Stimulated activated CD8-positive, alpha-beta memory T cell treated with anti-CD3 and anti-CD28 coated beads, Interleukin-15, amount 100 ng/mL, for 24 hours (primary cell): ENCODE measurements at regions not wholly inside any gene's neighbourhood (a gene's known extent, or its start where the extent isn't known, plus 50 kb on each side); places are given as distances from the start of the nearest gene placed in this dataset.
A peak's percentile ranks its signal among the peaks of the same experiment; 100 is the strongest.

Experiments used
- DNase-seq: peaks from one replicate; pipeline ENCODE4 v3.0.0-alpha.2; 2020; ENCODE audit warnings: low read depth

- DNase-seq, result no peak
These were observed 286.8 kb downstream of the ARL6IP6 start for GRCh38 chr2:153005071-153005730.

- DNase-seq, result no peak
These were observed 286.2 kb downstream of the ARL6IP6 start for GRCh38 chr2:153004627-153005026.

GRCh38 chr2:152974146-152974545 lies 255.7 kb downstream of the ARL6IP6 start:
- no peak for DNase-seq

- DNase-seq, result no peak
These were observed 253.3 kb downstream of the ARL6IP6 start for GRCh38 chr2:152971685-152972084.

- DNase-seq, result no peak
These were observed 244.0 kb downstream of the ARL6IP6 start for GRCh38 chr2:152962446-152962845.

- no peak for DNase-seq
These were observed 242.9 kb downstream of the ARL6IP6 start for GRCh38 chr2:152961351-152961750.

- no peak for DNase-seq
These were observed 231.7 kb downstream of the ARL6IP6 start for GRCh38 chr2:152950126-152950525.

- no peak for DNase-seq
These were observed 225.7 kb downstream of the ARL6IP6 start for GRCh38 chr2:152944099-152944498.

- no peak for DNase-seq
These were observed 224.6 kb downstream of the ARL6IP6 start for GRCh38 chr2:152942940-152943440.

GRCh38 chr2:152930501-152930900 lies 212.1 kb downstream of the ARL6IP6 start:
- DNase-seq, result no peak

- no peak for DNase-seq
These were observed 211.2 kb downstream of the ARL6IP6 start for GRCh38 chr2:152929628-152930027.

GRCh38 chr2:152925547-152926448 lies 207.4 kb downstream of the ARL6IP6 start:
- peak; percentile 2 for DNase-seq

GRCh38 chr2:152924722-152925121 lies 206.3 kb downstream of the ARL6IP6 start:
- DNase-seq, result no peak

GRCh38 chr2:152924219-152924618 lies 205.8 kb downstream of the ARL6IP6 start:
- no peak for DNase-seq

GRCh38 chr2:152920846-152921245 lies 202.4 kb downstream of the ARL6IP6 start:
- DNase-seq, result no peak

- DNase-seq, result no peak
These were observed 192.6 kb downstream of the ARL6IP6 start for GRCh38 chr2:152910970-152911369.

GRCh38 chr2:152907046-152907445 lies 188.6 kb downstream of the ARL6IP6 start:
- no peak for DNase-seq

- no peak for DNase-seq
These were observed 175.6 kb downstream of the ARL6IP6 start for GRCh38 chr2:152894051-152894450.

GRCh38 chr2:152890736-152891135 lies 172.3 kb downstream of the ARL6IP6 start:
- DNase-seq, result no peak

- DNase-seq, result no peak
These were observed 165.6 kb downstream of the ARL6IP6 start for GRCh38 chr2:152883951-152884487.

GRCh38 chr2:152881527-152881926 lies 163.1 kb downstream of the ARL6IP6 start:
- no peak for DNase-seq

- DNase-seq, result no peak
These were observed 160.9 kb downstream of the ARL6IP6 start for GRCh38 chr2:152879275-152879674.
